GM18870 (cell line): ENCODE measurements at regions not wholly inside any gene's neighbourhood (a gene's known extent, or its start where the extent isn't known, plus 50 kb on each side); places are given as distances from the start of the nearest gene placed in this dataset.

Experiments
- ATAC-seq: cut with Tn5 transposase; IDR thresholded peaks from one replicate; pipeline ENCODE4 v1.9.1; 2021; ENCODE audit warnings: moderate library complexity; ENCODE audit not compliant: unreplicated experiment

DNA sequence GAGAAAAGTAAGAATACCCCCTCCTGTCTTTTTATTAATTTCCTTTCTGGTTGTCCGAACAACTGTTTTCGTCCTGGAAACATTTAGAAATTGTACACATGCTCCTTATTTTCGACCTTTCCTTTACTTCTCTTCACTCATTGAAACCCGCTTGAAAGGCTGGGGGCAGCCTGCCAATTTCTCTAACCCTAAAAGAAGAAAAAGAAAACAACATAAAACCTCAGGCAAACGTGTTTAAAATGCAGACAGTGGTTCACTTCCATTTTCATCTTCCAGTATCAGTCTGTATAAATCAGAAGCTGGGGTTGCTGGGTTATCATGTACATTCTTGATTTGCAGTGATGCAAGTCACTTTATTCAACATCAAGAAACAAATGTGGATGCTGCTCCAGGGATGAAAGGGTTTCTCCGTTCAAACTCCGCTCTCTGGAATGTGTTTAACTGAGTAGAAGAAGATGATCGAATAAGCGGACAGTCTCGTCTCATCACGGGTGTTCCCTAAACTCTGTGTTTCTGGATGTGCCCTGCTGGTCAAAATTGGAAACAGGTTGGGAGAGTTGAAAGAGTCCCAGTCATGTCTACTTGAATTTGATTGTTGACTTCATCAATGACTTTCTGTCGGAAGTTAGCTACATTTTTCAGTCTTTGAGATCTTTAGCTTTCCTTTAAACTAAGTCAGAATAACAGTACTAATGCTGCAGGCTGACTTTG, 1042.2 kb downstream of the BCL11B start:
- ATAC-seq = no peak

DNA sequence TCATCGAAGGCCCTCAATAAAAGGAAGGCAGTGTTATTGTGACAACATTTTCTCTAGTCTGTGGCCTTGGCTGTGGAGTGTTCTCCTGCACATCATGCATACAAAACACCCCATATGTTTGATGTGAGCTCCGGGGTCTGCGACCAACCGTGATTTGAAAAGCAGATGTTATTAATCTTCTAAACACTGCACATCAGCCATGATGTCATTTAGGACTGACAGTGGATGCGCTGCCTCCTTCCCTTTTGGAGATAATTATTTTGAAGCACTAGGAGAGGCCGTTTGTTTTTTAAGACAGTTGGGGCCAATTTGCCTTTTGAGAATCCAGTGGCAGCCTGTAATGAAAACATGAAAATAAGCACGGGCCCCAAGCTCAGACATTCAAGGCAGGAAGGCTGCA, 1041.6 kb downstream of the BCL11B start:
- no peak for ATAC-seq

GRCh38 chr14:98231210-98231609, 1040.8 kb downstream of the BCL11B start:
- ATAC-seq = no peak

DNA sequence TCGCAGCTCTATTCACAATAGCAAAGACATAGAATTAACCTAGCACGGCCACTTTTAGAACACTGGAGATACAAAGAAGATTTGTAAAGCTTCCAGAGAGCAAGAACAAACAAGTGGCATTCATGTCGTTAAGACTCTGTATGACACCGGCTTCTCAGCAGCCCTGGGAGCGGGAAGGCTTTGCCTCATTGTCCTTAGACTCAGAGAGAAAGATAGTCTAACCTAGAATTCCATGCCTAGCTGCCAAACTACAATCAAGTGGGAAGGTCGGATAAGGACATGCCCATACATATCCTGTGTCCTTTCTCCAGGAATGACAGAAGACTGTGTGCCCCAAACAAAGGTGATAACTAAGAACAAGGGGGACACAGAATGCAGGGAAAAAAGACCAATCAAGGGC, 1038.3 kb downstream of the BCL11B start:
- no peak for ATAC-seq

- no peak for ATAC-seq
Measured at GRCh38 chr14:98234208-98234607, 1037.8 kb downstream of the BCL11B start.

- no peak for ATAC-seq
Measured at GRCh38 chr14:98236314-98236713, 1035.7 kb downstream of the BCL11B start.

DNA sequence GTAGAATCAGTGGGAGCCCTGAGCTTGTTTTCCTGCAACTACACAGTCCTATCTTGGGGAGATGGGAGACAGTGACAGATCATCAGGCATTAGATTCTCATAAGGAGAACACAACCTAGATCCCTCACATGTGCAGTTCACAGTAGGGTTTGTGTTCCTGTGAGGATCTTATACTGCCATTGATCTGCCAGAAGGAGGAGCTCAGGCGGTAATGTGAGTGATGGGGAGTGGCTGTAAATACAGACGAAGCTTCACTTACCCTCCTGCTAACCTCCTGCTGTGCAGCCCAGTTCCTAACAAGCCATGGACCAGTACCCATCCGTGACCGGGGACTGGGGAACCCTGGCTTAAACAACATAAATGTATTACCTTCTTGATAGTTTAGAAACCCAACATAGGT, 1034.1 kb downstream of the BCL11B start:
- ATAC-seq = no peak

DNA sequence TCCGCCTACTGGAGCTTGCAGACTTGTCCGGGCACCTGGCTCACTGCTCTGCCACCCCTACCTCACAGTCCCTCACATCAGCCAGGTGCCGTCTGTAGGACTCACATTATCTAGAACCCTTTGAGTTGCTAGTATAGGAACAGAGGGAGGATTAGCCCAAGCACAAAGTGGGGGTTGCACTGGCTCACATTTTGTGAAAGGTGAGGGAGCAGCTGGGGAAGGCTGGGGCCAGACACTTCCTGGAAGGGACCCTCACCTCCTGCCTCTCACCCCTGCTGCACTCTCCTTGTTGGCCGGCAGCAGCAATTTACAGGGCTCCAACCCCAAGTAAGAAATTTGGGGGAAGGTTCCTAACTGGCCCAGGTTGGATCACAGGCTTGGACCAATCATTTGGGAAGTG, 1031.6 kb downstream of the BCL11B start:
- ATAC-seq = no peak

GRCh38 chr14:98242903-98243302, 1029.1 kb downstream of the BCL11B start:
- ATAC-seq = no peak

- no peak for ATAC-seq
Measured at GRCh38 chr14:98243332-98243731, 1028.7 kb downstream of the BCL11B start.

GRCh38 chr14:98244162-98244948, 1027.6 kb downstream of the BCL11B start:
- ATAC-seq = no peak

DNA sequence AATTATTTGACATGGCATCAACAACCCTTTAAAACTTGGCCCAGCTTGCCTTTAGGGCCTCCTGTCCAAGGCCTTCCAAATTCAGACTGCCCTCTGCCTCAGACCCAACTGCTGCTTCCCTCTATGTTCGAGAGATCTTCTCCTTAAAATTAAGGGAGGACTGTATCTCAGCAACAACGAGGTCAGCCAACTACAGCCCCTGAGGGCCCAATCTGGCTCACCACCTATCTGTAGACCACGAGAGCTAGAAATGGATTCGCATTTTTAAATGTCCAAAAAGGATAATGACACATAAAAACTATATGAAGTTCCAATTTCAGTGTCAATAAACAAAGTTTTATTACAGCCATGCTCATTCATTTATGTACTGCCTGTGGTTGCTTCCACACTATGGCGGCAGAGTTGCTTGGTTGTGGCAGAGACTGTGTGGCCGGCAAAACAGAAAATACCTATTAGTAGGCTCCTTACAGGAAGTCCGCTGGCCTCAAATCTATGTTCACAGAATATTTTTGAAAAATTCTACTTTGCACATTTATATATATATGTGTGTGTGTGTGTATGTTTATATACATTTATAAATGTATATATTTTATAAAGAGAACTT, 1026.9 kb downstream of the BCL11B start:
- ATAC-seq = no peak

GRCh38 chr14:98249057-98249456, 1022.9 kb downstream of the BCL11B start:
- ATAC-seq = no peak

DNA sequence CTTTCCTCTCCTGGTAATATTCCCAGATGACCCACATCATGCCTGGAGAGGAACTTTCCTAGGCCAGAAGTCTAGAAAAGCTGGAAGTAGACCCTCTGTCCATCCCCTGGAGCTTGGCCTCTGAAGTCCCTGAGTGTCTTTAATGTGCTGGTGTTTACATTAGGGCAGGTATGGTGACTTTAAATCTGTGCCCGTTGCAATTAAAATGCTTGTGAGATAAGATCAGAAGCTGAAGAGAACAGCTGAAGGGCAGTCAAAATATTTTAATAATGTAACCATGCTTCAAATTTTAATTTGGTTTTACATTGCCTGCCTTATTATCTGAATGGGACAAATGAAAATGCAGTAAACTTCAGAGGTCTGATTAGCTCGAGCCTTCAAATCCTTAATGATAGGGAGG, 1022.5 kb downstream of the BCL11B start:
- no peak for ATAC-seq

DNA sequence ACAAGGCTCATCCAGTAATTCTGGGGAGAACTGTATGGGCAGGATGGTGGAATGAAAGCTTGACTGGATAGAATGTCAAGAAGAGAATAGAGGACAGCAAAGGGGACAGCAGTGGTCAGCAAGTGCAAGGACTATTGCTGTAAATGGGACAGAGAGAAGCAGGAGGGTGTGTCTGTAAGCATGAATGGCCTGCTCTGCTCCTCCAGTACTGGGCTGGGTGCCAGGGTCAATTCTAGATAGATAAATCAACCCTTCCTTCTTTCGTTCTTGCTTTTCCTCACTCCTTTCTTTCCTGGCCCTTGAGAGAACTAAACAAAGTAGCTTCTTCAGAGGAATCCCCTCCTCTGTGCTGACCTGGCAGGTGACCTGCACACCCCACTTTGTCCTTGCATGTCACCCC, 1019.2 kb downstream of the BCL11B start:
- no peak for ATAC-seq

GRCh38 chr14:98259881-98260280, 1012.1 kb downstream of the BCL11B start:
- no peak for ATAC-seq

GRCh38 chr14:98262566-98262965, 1009.4 kb downstream of the BCL11B start:
- ATAC-seq = no peak

GRCh38 chr14:98269533-98269932, 1002.5 kb downstream of the BCL11B start:
- no peak for ATAC-seq

GRCh38 chr14:98270201-98270600, 1001.8 kb downstream of the BCL11B start:
- no peak for ATAC-seq

GRCh38 chr14:98274596-98274995, 997.4 kb downstream of the BCL11B start:
- ATAC-seq = no peak

DNA sequence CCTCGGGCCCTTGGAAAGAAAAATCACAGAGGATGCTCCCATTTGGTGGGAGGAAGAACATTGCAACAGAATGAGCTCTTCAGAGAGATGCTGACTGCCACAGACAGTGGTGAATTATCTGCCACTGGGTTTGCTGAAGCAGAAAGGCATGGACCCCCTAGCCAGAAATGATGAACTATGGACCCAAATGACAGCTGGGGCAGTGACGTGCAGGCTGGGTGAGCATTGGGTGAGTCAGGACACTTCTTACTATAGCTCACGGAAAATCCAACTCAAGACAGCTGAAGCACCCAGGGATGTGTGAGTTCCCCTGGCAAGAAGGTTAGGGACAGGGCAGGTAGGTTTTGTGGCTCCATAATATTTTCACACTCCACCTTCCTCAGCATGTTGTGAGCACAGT, 993.2 kb downstream of the BCL11B start:
- no peak for ATAC-seq

GRCh38 chr14:98280436-98280835, 991.6 kb downstream of the BCL11B start:
- no peak for ATAC-seq
